ENCODE measurements at regions not wholly inside any gene's neighbourhood (a gene's known extent, or its start where the extent isn't known, plus 50 kb on each side); places are given as distances from the start of the nearest gene placed in this dataset.

DNA sequence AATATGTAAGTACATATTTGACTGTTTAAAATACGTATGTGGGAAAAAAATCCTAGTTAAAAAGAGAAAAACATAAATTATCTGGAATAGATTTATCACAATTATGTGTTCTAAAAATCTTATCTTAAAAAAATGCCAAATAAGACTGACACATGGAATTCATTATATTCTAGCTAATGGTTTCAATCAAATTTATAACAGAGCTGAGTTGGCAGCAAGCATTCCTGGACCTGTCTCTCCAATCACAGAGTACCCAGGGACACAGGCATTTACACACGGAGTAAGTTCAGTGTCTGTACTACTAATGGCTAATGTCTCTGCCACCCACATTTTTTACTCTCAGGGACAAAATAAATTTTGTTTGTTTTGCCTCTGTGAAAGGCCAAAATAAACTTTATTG is 122.3 kb downstream of the RPS12 start:
- DNase-seq (ENCODE audit: low read depth) = no peak

DNA sequence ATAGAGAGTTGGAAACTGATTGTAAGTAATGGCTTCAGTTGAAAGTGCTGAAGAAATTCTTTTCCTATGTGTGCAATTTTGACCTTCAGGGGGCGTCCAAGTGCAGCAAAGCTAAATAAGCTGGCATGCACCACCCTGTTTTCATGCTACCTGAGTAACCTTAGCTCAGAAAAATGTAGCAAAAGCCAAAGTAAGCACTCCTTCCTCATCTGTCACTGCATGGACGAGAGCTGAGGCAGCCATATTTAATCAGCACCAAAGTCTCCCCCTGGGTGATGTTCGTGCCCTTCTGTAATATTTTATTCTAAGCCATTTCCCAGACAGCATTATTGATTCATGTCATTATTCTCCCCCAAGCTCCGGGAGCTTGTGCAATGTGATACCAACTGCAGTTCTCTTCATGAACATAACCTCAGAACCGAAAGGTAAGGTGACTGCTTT is 123.1 kb downstream of the RPS12 start:
- no peak for DNase-seq (ENCODE audit: low read depth)

DNA sequence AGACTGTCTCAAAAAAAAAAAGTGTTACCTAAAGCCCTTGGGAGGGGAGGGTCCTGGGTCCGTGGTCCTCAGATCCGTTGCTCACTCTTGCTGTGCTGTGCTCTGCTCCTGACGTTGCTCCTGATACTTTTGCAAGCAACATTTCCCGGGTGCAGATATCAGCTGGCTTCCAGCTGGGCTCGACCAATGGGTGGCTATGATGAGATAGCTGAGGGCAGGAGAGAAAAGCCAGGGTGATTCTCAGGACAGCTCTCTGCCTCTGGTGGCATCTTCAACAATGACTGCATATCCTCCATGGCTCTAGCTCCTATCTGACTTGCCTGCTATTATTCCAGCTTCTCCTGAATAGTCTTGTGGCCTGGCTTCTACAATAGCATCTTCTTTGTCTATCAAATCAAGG is 134.5 kb downstream of the RPS12 start:
- DNase-seq (ENCODE audit: low read depth) = no peak

DNA sequence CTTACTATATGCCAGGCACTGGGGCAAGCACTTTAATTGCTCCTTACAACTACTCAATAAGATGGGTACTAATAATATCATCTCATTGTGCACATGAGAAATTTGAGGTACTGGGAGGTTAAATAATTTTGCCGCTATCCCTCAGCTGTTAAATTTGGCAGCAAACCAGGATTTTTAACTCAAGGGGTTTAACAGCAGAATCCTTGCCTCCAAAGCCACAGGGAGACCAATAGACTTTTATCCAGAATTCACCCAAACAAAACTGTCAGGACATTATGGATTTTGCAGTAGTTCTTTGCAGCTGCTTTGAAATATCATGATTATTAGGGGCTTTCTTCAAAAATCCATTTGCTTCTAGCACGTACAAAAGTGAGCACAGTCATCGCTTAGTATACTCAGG is 136.2 kb downstream of the RPS12 start:
- no peak for DNase-seq (ENCODE audit: low read depth)

DNA sequence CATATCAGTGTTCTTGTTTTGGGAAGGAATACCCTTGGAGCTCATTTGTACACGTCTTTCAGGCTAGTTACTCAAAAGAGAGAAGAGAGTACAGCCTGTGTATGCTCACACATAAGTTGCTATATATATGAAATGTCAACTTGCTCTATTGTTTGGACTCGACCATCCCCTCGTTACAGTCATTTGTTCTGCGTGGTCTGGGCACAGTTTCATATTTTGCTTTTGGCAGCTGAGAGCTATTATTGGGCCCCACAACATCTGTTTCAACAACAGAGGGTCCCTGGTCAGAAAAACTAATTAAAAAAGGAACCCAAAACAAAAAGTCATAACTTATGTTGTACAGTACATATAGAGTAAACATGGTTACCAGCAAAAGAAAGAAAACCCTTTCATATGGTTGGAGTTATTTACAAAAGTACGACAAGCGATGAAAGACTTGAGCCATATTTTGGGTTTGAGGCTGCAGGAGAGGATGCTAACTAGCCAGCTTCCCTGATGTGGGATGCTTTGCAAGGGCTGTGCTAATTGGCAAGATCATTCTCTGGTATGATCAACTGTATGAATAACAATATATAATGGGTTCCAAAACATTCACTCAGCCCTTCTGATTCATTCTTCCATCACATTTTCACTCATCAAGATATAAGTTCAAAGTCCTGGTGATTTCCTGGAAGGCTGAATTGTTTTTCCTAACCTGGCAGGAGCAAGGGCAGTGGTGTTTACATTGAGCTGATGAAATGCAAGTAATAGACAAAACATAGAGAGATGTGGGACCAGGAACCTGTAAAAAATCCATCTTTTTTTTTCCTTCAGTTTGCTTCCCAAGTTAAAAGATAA is 137.9 kb downstream of the RPS12 start:
- DNase-seq (ENCODE audit: low read depth) = no peak

DNA sequence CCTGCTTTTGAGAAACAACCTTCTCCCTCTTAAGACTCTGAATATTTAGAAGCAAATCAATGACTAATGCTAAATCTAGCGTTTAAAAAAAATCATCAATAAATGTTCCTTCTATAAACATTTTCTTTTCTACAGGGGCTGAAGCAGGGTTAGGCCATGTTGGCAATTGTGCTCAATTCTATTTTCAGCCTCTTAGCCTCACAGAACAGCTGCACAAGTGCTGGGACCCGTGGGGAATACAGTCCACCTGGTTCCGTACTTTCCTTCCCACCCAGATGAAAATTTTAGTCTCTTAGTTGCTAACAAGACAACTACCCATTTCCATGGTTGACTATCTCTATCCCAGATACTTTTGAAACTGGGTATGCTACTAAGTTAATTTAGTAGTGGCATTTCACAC is 138.6 kb downstream of the RPS12 start:
- no peak for DNase-seq (ENCODE audit: low read depth)

DNA sequence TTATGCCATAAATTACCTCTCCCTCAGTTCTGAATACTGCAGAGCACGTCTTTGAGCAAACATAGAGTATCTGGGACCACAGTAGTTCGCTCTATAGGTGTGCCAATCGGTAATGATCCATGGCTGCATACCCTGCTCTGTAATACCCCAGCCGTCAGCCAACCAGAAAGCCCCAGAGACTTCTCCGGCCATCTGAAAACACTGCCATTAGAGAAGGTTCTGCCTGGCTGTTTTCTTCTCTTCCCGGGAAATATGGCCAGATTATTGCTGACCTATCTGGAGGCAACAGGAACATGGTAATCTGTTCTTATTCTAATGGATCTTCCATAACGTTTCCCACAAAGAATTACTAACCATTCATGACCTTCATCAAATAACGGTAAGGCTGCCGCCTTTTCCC is 139.9 kb downstream of the RPS12 start:
- DNase-seq (ENCODE audit: low read depth) = no peak

DNA sequence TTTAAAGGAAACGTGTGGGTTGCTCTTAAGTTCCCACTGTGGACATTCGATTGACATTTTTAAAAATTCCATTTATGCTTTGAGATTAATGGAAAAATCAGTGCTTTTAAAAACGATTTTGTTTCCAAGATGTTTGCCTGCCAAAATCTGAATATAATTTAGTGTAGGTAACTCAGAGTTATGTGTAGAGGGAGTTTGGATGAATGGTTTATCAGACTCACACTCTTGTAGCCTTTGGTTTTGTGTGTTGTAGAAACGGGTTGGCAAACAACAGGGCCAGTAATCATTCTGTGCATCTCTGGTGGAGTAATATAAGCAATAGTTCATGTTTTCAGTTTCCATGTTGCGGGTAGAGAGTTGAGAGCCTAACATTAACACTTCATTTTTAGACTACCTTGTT is 140.6 kb downstream of the RPS12 start:
- no peak for DNase-seq (ENCODE audit: low read depth)

DNA sequence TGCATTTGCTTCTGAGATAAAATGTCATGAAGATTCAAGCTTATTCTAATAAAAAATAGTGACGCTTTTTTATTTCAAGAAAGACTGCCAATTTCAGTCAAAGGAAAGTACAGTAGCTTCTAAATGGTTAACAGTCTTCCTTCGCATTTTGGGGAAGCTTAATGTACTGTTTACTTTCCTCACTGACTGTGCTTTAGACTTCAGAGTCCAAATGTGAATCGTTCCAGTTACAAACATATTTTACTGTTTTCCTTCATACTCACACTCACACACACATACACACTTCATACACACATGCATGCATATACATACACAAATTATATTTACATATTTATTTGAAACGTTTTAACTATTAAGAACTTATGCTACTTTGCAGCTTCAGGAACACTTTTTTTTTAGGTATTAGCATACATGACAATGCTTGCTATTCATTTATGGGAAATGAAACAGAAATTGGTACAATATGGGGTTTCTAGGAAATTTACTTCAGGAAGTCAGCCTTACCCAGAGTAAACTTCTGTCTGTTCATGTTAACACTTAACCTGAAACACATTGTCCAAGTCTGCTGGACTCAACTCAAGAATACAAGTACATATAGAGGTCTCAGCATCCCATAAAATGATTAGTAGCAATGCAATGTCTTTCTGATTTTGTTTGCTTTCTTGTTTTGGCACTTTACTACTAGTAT is 145.4 kb downstream of the RPS12 start:
- DNase-seq (ENCODE audit: low read depth) = no peak

DNA sequence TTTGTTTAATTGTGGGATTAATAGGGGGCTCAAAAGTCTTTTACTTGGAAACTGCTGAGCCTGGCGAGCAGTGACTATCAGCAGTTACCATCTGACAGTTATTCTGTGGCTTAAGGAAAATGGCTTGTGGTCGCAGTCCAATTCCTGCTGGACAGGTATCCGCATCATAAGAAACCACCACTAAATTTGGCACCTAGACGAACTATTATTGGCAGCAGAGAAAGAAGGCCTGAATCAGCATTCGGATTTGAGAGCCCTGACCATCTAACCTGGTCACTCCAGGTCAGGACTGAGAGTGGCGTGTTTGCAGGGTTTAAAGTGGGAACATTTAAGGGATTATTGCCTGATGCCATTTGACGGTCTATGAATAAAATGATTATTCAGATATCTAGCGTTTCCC is 146.4 kb downstream of the RPS12 start:
- no peak for DNase-seq (ENCODE audit: low read depth)

DNA sequence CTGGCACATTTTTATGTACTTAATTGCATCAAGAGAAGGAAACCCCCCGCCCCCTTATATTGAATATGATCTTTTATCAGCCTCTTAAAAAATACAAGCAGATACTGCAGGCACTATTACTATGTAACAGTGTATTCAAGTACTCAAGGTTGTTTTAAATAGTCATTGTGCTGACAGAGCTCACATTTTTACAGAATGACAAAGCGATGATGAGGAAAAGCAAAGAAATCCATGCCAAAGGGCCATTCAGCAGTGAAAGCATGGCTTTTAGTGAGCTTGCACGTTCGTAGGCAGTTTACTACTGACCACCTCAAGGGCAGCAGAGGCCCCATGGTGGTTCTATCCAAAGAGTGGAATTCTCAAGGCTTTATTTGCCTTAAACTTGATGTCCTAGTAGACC is 146.8 kb downstream of the RPS12 start:
- no peak for DNase-seq (ENCODE audit: low read depth)

DNA sequence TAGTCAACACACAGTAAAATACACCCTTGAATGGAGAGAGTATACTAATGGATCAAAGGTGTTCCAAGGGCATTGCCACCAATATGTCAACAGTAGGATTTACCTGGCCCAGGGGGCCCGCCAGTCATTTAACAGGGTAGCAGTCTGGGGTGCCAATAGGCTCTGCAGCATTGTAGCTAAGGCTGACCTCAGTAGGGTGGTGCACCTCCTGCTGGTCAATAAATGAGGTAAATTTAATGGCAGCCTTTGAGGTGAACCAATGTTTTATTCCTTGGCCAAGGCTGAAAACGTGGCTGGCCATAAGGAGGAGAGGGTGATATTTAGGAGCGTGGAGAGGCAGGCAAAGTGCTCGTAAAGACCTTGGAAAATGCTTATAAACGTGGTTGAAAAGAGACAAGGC is 147.2 kb downstream of the RPS12 start:
- no peak for DNase-seq (ENCODE audit: low read depth)

DNA sequence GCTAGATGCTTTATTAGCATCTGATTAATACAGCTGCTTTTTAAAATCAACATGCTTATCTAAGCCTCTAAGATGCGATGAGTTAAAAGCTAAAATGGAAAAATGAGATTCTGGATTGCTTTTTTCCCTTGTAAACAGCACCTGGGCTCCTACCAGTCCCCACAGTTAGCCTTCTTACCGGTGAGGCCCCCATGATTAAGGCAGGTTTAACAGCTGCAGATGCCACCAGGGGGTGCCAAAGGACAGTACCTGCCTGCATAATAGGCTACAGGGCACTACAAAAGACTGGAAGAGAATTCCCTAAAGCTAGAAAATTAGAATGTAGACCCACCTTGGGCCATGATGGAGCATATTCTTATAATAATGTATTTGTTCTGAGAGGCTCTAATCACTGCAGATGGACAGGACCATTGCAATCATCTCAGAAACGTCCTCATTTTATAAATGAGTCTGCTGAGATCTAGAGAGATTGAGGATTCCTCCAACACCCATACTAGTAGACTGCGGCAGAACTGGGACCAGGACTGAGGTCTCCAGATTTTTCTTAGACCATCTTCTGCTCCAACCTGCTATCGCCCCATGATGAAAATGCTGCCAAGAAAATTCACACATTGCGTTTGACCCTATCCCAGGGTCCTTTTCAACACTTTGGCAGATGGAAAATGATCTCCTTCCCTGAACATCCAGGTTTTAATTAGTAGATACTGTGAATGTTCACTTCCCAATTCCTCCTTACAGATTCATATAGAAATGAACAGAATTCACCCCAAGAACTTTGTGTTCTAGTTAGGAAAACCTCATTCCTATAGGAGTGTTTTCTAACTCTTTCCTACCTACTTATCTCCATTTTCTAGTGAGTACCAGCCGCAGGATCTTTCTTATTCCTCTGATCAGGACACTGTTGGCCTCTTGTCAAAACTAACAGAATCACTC is 148.8 kb downstream of the RPS12 start:
- peak; percentile 1 for DNase-seq (ENCODE audit: low read depth)

DNA sequence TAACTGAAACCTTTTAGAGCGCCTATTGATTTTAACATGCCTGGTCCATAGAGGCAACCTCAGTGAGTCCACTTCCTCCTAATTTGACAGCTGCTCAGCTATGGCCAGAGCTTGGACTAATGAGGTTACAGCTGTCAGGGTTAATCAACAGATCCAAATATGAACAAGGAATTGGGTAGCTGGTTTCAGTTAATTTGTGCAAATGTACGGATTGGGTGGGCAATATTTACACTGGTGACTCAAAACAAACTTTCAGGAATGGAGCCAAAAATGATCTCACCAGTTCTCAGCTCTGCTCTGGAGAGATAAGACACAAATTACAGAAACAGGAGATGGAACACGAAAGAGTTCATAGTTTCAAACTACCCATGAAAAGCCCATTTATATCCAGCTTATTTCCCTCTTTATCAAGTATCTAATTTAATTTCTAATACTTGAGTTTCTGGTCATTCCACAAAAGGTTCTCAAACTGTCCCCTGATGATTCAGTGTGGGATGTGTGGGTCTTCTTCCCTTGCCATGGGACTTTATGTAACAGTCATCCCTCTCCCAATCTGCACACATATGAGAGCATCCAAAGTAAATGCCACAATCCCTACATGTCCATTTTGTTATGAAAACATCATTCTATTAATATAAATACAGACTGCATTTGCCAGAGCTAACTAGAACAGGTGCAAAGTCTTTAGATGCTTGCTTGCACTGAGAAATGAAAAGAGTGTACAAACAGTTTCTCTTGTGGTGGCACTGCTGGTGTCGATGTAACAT is 149.9 kb downstream of the RPS12 start:
- DNase-seq (ENCODE audit: low read depth) = no peak

DNA sequence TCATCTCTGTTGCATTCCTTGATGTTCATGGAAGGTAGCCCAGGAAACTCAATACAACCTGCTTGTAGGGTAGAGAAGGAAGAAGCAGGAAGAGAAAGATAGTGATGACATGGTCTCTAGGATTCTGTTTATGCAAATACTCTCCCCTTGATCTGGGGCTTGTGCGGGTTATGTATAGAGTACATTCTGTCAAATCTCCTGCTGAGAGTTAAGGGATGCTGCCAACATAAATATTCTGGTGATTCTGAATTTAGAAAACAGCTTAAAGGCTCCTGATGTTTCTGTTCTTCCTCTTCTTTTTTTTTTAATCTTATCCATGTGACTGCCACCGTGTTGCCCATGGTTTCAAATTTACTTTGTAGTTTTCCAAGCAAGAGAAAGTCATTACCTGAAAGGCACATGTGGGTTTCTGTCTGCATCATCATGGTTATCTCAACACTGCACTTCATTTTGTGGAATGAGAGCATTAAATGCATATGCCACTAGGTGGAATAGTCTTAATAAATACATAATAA is 150.6 kb downstream of the RPS12 start:
- no peak for DNase-seq (ENCODE audit: low read depth)

DNA sequence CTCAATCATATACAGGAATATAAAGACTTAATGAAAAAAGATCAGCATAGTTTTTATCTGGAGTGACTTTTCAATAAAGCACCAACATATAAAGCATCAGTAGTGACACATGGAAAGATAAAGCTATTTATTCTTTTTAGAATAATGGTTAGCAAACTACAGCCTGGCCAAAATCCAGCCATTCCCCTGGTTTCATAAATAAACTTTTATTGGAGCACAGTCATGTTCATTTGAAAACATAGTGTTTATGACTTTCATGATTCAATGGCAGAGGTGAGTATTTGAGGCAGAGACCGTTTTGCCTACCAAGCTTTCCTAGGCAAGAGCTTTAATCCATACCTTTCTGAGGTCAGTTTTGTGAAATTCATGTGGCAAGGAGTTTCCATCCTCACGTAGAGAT is 153.5 kb downstream of the RPS12 start:
- no peak for DNase-seq (ENCODE audit: low read depth)

DNA sequence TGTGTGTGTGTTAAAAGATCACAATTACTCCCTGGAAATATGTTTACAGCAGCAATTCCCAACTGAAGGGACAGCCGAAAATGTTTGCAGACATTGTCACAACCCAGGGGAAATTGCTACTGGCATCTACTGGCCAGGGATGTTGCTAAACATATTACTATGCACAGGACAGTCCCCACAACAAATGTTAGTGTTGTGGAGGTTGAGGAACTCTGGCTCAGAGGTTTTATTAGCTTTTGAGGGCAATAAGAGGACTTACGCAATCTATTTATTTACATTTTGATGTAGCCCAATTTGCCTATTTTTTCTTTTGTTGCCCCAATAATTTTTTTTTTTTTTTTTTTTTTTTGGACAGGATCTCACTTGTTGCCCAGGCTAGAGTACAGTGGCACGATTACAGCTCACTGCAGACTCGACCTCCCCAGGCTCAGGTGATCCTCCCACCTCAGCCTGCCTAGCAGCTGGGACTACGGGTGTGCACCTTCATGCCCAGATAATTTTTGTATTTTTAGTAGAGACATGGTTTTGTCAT is 154.1 kb downstream of the RPS12 start:
- no peak for DNase-seq (ENCODE audit: low read depth)

DNA sequence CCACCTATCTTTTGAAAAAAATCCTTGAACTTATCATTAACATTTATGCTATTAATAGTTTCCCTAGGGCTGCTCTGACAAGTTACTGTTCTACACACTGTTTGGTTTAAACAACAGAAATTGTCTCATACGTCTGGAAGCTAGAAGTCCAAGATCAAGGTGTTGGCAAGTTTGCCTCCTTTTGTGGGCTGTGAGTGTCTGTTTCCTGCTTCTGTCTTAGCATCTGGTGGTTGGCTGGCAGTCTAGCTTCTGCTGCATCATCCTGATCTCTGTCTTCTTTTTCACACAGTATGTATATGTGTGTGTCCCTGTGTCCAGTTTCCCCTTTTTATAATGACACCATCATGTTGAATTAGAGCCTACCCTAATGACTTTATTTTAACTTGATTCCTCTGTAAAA is 154.8 kb downstream of the RPS12 start:
- DNase-seq (ENCODE audit: low read depth) = no peak

DNA sequence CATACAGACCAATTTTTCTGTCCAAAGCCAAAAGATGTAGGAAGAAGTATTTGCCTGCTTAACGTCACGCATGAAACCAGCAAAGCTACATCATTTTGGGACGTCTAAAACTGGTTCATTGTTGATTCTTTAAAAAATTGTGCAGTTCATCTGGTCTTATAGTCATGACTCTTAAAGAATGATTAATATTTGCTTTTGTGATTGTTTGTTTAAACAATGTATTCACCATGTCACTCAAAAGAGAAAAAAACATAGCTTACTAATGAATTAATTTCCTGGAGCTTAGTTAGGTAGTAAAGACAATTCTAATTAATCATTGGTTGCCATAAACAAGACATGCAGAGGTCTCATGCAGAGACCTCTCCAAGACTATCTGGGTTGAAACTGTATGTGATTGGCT is 157.3 kb downstream of the RPS12 start:
- DNase-seq (ENCODE audit: low read depth) = no peak

DNA sequence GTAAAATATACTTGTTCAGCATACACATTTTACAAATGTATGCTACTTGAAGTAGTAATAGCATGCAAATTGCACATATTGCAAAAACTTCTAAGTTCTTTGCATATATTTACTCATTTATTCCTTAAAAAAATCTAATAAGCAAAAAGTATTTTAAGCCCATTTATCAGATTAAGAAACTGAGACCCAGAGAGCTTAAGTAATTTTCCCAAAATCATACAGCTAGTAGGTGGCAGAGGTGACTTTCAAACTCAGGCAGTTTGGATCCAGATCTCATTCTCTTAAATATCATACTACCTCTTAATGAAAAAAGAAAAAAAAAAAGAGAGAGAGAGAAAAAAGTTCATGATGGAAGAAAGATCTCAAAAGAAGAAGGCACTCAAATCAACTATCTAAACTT is 157.9 kb downstream of the RPS12 start:
- DNase-seq (ENCODE audit: low read depth) = no peak

DNA sequence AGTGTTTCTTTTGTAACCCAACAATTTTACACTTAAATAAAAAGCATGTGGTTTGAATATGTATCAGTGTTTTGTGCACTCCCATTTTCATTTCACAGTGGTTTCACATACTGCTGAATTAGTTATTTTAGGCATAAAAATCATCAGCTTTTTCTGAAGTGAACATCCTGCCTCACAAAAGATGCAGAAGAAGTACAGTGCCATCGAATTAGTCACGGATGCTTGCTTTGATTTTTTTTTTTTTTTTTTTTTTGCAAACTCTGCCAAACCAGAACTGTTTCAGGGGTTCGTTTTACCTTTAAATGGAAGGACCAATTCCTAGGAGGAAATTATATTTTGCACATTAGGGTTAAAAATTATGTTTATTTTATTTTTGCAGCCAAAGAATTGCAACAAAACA is 158.6 kb downstream of the RPS12 start:
- DNase-seq (ENCODE audit: low read depth) = no peak

All from activated T-helper 1 cell treated with Interleukin-2 at 50 U/mL for 16 hours (primary cell).